Progenitor cell of endocrine pancreas (in vitro differentiated cells): ENCODE measurements at regions not wholly inside any gene's neighbourhood (a gene's known extent, or its start where the extent isn't known, plus 50 kb on each side); places are given as distances from the start of the nearest gene placed in this dataset.
A peak's percentile ranks its signal among the peaks of the same experiment; 100 is the strongest.

ENCODE experiments used
- DNase-seq: peaks from one replicate; pipeline ENCODE4 v3.0.0; 2021; ENCODE audit warnings: low spot score; ENCODE audit not compliant: unreplicated experiment
- H3K27ac Mint-ChIP-seq: 2 replicates; pipeline ENCODE4 v1.8.0; 2021; ENCODE audit warnings: mild to moderate bottlenecking, moderate library complexity, mixed read lengths
- H3K27me3 Mint-ChIP-seq: 2 replicates; pipeline ENCODE4 v1.8.0; 2021; ENCODE audit warnings: mixed read lengths
- H3K36me3 Mint-ChIP-seq: 2 replicates; pipeline ENCODE4 v1.8.0; 2022; ENCODE audit warnings: mixed read lengths; ENCODE audit not compliant: insufficient read depth
- H3K4me1 Mint-ChIP-seq: 2 replicates; pipeline ENCODE4 v1.8.0; 2021; ENCODE audit warnings: low read depth, mixed read lengths
- H3K4me3 Mint-ChIP-seq: 2 replicates; pipeline ENCODE4 v1.8.0; 2021; ENCODE audit warnings: low read depth, mild to moderate bottlenecking, moderate library complexity, mixed read lengths
- H3K9me3 Mint-ChIP-seq: 2 replicates; pipeline ENCODE4 v1.8.0; 2021; ENCODE audit warnings: low read depth, mixed read lengths
- CTCF ChIP-seq: fragments of 200-600 bp; sonication (generic); IDR thresholded peaks from one replicate; pipeline ENCODE4 v1.5.0; 2021; ENCODE audit warnings: antibody characterized with exemption, mild to moderate bottlenecking; ENCODE audit not compliant: unreplicated experiment

GRCh38 chr4:84336964-84337705 lies 162.0 kb downstream of the NKX6-1 start:
- no peak overlapping the region for H3K27ac Mint-ChIP-seq
- no peak for DNase-seq
- H3K4me1 Mint-ChIP-seq, result peaks cover 5% of the 10 kb centered on the region
- H3K4me3 Mint-ChIP-seq, result no peak overlapping the region
- H3K9me3 Mint-ChIP-seq, result peaks cover 44% of the 10 kb centered on the region
- H3K36me3 Mint-ChIP-seq, result peaks cover 7% of the 10 kb centered on the region
- no peak for TF ChIP-seq CTCF
- H3K27me3 Mint-ChIP-seq, result no peaks in the 10 kb centered on the region

- Mint-ChIP-seq H3K27me3 (no peaks in the 10 kb centered on the region), H3K4me1 (peaks cover 33% of the 10 kb centered on the region), H3K9me3 (peaks cover 16% of the 10 kb centered on the region), H3K36me3 (peaks cover 5% of the 10 kb centered on the region), H3K4me3 (no peak overlapping the region), H3K27ac (no peak overlapping the region)
- DNase-seq, result no peak
- no peak for TF ChIP-seq CTCF
Observed at GRCh38 chr4:84327526-84327925, 171.6 kb downstream of the NKX6-1 start.

GRCh38 chr4:84325625-84326024 lies 173.5 kb downstream of the NKX6-1 start:
- peaks cover 11% of the 10 kb centered on the region for H3K9me3 Mint-ChIP-seq
- DNase-seq, result no peak
- peaks cover 27% of the 10 kb centered on the region for H3K4me1 Mint-ChIP-seq
- H3K27me3 Mint-ChIP-seq, result no peaks in the 10 kb centered on the region
- H3K4me3 Mint-ChIP-seq, result no peak overlapping the region
- H3K27ac Mint-ChIP-seq, result no peak overlapping the region
- TF ChIP-seq CTCF, result no peak
- peaks cover 5% of the 10 kb centered on the region for H3K36me3 Mint-ChIP-seq

- H3K9me3 Mint-ChIP-seq, result peaks cover 6% of the 10 kb centered on the region
- peak overlapping the region; percentile 21 for H3K27ac Mint-ChIP-seq
- peaks cover 2% of the 10 kb centered on the region for H3K36me3 Mint-ChIP-seq
- H3K4me1 Mint-ChIP-seq, result peaks cover 27% of the 10 kb centered on the region
- DNase-seq, result no peak
- H3K27me3 Mint-ChIP-seq, result no peaks in the 10 kb centered on the region
- TF ChIP-seq CTCF, result no peak
- H3K4me3 Mint-ChIP-seq, result no peak overlapping the region
Observed at GRCh38 chr4:84324303-84325245, 174.5 kb downstream of the NKX6-1 start.

- peaks cover 5% of the 10 kb centered on the region for H3K27me3 Mint-ChIP-seq
Observed at GRCh38 chr4:84319124-84319523, 180.0 kb downstream of the NKX6-1 start.

More at GRCh38 chr4:84319124-84319523, 180.0 kb downstream of the NKX6-1 start:
- no peak for TF ChIP-seq CTCF
- Mint-ChIP-seq H3K27ac (no peak overlapping the region), H3K9me3 (peaks cover 2% of the 10 kb centered on the region), H3K4me3 (no peak overlapping the region), H3K36me3 (no peaks in the 10 kb centered on the region), H3K4me1 (peaks cover 17% of the 10 kb centered on the region)
- no peak for DNase-seq
